ENCODE measurements at regions not wholly inside any gene's neighbourhood (a gene's known extent, or its start where the extent isn't known, plus 50 kb on each side); places are given as distances from the start of the nearest gene placed in this dataset.

DNA sequence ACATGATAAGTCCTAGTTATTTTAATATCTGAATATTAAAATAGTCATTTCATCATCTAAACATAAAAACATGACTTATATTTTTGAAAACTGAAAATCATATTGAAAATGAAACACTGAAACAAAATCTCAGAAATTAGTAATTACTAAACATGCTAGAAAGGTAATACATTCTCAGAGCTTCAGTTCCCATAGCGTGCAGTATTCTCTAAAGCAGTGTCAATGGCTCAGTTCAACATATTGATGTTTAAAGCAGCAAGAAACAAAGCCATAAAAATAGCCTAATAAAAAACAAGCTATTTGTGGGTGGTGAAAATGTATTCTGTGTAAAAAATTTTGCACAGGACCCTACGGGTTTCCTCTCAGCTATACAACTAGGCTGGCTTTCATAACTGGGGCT lies 1337.4 kb downstream of the FSCB start:
- TF ChIP-seq, protein P1, sequence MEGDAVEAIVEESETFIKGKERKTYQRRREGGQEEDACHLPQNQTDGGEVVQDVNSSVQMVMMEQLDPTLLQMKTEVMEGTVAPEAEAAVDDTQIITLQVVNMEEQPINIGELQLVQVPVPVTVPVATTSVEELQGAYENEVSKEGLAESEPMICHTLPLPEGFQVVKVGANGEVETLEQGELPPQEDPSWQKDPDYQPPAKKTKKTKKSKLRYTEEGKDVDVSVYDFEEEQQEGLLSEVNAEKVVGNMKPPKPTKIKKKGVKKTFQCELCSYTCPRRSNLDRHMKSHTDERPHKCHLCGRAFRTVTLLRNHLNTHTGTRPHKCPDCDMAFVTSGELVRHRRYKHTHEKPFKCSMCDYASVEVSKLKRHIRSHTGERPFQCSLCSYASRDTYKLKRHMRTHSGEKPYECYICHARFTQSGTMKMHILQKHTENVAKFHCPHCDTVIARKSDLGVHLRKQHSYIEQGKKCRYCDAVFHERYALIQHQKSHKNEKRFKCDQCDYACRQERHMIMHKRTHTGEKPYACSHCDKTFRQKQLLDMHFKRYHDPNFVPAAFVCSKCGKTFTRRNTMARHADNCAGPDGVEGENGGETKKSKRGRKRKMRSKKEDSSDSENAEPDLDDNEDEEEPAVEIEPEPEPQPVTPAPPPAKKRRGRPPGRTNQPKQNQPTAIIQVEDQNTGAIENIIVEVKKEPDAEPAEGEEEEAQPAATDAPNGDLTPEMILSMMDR (IDR thresholded peaks at IDR 0.05; ENCODE audit: low read depth, low read length, missing control alignments) = no peak
- no peak for DNase-seq
- Histone ChIP-seq H3K4me3 (ENCODE audit: low read depth, low read length) (no peak overlapping the region), H3K36me3 (replicated peaks) (no peaks in the 10 kb centered on the region), H3K27me3 (replicated peaks) (no peaks in the 10 kb centered on the region), H3K27ac (no peak overlapping the region)
- in situ Hi-C loops (cut with HindIII; ENCODE audit: low pct_ligation_motif_present, low sequenced_read_pairs) = no loop called here

DNA sequence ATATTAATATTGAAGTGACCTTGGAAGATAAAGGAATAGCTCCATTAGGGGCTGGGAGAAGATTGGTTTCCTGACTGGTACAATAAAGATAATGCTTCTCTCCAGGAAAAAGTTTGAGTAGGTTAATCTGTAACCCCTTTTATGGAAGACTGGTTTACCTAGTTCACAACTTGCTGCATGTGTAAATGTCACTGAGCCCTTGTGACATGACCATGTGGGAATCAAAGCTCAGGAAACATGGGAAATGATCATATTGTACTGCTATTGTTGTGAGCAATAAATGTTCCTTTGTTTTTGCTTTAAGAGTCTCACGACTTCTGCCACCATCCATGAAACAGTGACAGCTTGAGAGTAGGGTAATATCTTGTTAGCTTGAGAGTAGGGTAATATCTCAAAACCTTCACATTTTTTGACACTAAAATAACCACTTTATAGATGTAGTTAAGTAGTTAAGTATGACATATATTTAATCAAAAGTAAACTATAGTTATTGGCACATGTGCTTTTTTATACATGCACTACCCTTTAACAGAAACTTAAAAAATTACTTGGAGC lies 1338.6 kb downstream of the FSCB start:
- Histone ChIP-seq H3K36me3 (replicated peaks) (no peaks in the 10 kb centered on the region), H3K27ac (no peak overlapping the region), H3K27me3 (replicated peaks) (no peaks in the 10 kb centered on the region), H3K4me3 (ENCODE audit: low read depth, low read length) (no peak overlapping the region)
- DNase-seq = no peak
- in situ Hi-C loops (cut with HindIII; ENCODE audit: low pct_ligation_motif_present, low sequenced_read_pairs) = no loop called here
- TF ChIP-seq, protein P1 (IDR thresholded peaks at IDR 0.05; ENCODE audit: low read depth, low read length, missing control alignments) = no peak

DNA sequence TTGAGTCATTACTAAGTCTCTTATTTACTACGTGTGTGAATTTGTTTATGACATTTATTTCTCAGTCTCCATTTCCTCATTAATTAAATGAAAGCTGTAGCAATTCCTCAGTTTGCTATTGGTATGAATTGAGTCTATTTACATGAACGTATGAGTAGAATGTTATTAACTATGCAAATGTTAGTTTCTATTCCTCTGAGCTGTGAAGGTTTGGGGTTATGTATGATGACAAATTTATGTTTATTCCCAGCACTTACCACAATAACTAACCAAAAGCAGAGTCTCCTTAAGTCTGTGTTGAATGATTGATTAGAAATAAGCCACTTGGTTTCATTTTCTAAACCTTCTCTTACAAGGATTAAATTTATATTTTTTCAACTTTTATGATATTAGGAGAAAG lies 1340.9 kb downstream of the FSCB start:
- no peak overlapping the region for H3K27ac ChIP-seq
- in situ Hi-C loops (cut with HindIII; ENCODE audit: low pct_ligation_motif_present, low sequenced_read_pairs) = no loop called here
- no peaks in the 10 kb centered on the region for H3K36me3 ChIP-seq (replicated peaks)
- DNase-seq = no peak
- TF ChIP-seq, protein P1 (IDR thresholded peaks at IDR 0.05; ENCODE audit: low read depth, low read length, missing control alignments) = no peak
- no peaks in the 10 kb centered on the region for H3K27me3 ChIP-seq (replicated peaks)
- H3K4me3 ChIP-seq (ENCODE audit: low read depth, low read length) = no peak overlapping the region

DNA sequence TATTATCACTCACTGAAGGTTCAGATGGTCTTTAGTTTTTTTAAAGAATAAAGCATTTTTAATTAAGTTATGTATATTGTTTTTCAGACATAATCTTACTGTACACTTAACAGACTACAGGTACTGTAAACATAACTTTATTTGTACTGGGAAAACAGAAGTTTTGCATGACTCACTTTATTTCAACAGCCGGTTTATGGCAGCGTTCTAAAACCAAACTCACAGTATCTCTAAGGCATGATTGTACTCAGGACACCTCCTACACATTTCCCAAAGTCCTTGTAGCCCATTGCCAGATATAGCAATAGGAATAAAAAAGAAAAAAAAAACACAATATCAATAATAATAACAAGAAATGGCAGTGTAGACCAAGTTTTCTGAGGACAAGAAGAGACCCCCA lies 1341.4 kb downstream of the FSCB start:
- Histone ChIP-seq H3K27ac (no peak overlapping the region), H3K4me3 (ENCODE audit: low read depth, low read length) (no peak overlapping the region), H3K36me3 (replicated peaks) (no peaks in the 10 kb centered on the region), H3K27me3 (replicated peaks) (no peaks in the 10 kb centered on the region)
- no peak for DNase-seq
- in situ Hi-C loops (cut with HindIII; ENCODE audit: low pct_ligation_motif_present, low sequenced_read_pairs) = no loop called here
- TF ChIP-seq, protein P1 (IDR thresholded peaks at IDR 0.05; ENCODE audit: low read depth, low read length, missing control alignments) = no peak

DNA sequence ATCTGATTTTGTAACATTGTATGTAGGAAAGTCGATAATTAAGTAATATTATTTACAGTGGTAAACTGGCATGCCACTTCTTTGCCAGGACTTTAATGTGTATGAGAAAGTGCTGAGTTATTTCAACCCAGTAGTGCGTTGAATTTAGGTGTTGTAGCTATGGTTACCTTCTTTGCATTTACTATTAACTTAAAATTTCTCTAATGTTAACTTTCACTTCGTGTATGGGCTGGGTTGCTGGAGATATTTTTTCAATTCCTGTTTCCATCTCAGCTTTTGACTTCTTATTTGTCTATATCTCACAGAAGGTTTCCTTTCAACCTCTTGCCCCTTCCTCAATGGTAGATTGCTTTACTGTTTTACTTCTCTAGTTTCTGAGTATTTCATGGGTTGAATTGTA lies 1345.6 kb downstream of the FSCB start:
- no peak overlapping the region for H3K27ac ChIP-seq
- no peaks in the 10 kb centered on the region for H3K27me3 ChIP-seq (replicated peaks)
- no peak for DNase-seq
- H3K36me3 ChIP-seq (replicated peaks) = no peaks in the 10 kb centered on the region
- TF ChIP-seq, protein P1 (IDR thresholded peaks at IDR 0.05; ENCODE audit: low read depth, low read length, missing control alignments) = no peak
- in situ Hi-C loops (cut with HindIII; ENCODE audit: low pct_ligation_motif_present, low sequenced_read_pairs) = no loop called here
- H3K4me3 ChIP-seq (ENCODE audit: low read depth, low read length) = no peak overlapping the region

DNA sequence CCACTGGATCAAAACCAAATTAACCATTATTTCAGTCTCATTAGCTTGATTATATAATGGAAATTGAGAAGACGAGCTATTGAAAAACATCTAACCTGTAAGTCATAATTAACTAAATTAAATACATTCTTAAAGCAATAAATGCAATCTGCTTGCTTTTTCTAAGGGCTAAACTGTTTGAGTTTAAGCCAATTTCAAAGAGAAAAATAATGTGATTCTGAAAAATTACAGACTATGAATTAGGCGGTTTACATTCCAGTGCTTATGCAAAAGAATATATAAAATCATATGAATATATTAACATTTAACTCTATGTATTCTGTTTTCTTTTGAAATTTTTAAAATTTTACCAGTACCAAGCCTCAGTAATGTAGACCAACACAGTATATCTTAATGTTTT lies 1349.4 kb downstream of the FSCB start:
- no peaks in the 10 kb centered on the region for H3K27me3 ChIP-seq (replicated peaks)
- no peak overlapping the region for H3K27ac ChIP-seq
- no peaks in the 10 kb centered on the region for H3K36me3 ChIP-seq (replicated peaks)
- in situ Hi-C loops (cut with HindIII; ENCODE audit: low pct_ligation_motif_present, low sequenced_read_pairs) = no loop called here
- TF ChIP-seq, protein P1 (IDR thresholded peaks at IDR 0.05; ENCODE audit: low read depth, low read length, missing control alignments) = no peak
- H3K4me3 ChIP-seq (ENCODE audit: low read depth, low read length) = no peak overlapping the region
- no peak for DNase-seq
